HS-5 (cell line): ENCODE measurements at regions not wholly inside any gene's neighbourhood (a gene's known extent, or its start where the extent isn't known, plus 50 kb on each side); places are given as distances from the start of the nearest gene placed in this dataset.

Source experiments
- DNase-seq: peaks from one replicate; pipeline ENCODE4 v3.0.0-alpha.2; 2012; ENCODE audit warnings: low read depth

GRCh38 chrX:104306180-104306579, 51.4 kb upstream of the ESX1 start:
- no peak for DNase-seq
